Retinal pigment epithelial cell (primary cell): ENCODE measurements at regions not wholly inside any gene's neighbourhood (a gene's known extent, or its start where the extent isn't known, plus 50 kb on each side); places are given as distances from the start of the nearest gene placed in this dataset.
A peak's percentile ranks its signal among the peaks of the same experiment; 100 is the strongest.

ENCODE experiments used
- DNase-seq: peaks from one replicate; pipeline ENCODE4 v3.0.0-alpha.2; 2010; ENCODE audit warnings: low read depth
- H3K4me3 ChIP-seq: 2 replicates; pipeline ENCODE4 v1.5.1; 2011; ENCODE audit warnings: mild to moderate bottlenecking, low read length, control low read depth, moderate library complexity
- TF ChIP-seq, protein P1 (sequence below): conservative IDR thresholded peaks from 2 replicates; pipeline ENCODE4 v1.5.1; 2011; ENCODE audit warnings: low read depth, low read length, control low read depth, inconsistent platforms

DNA sequence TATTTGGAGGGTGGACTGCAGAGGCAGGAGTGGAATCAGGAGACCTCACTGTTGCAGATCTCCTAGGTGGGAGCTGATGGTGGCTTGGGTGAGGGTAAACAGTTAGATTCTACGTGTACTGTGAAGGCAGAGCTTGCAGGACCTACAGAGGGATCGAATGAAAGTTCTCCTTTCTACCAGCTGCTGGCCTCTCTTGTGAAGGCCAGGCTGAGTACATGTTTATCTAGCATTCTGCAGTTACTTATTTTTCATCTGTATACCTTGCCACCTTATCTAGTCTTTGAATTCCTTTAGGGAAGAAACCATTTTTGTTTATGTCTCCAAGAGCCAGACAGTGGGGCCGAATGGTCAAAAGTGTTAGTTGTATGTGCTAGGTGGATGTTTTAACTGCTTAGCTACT, 57.6 kb downstream of the PTTG1 start:
- TF ChIP-seq, protein P1, sequence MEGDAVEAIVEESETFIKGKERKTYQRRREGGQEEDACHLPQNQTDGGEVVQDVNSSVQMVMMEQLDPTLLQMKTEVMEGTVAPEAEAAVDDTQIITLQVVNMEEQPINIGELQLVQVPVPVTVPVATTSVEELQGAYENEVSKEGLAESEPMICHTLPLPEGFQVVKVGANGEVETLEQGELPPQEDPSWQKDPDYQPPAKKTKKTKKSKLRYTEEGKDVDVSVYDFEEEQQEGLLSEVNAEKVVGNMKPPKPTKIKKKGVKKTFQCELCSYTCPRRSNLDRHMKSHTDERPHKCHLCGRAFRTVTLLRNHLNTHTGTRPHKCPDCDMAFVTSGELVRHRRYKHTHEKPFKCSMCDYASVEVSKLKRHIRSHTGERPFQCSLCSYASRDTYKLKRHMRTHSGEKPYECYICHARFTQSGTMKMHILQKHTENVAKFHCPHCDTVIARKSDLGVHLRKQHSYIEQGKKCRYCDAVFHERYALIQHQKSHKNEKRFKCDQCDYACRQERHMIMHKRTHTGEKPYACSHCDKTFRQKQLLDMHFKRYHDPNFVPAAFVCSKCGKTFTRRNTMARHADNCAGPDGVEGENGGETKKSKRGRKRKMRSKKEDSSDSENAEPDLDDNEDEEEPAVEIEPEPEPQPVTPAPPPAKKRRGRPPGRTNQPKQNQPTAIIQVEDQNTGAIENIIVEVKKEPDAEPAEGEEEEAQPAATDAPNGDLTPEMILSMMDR: no peak
- DNase-seq: no peak
- no peak overlapping the region for H3K4me3 ChIP-seq

DNA sequence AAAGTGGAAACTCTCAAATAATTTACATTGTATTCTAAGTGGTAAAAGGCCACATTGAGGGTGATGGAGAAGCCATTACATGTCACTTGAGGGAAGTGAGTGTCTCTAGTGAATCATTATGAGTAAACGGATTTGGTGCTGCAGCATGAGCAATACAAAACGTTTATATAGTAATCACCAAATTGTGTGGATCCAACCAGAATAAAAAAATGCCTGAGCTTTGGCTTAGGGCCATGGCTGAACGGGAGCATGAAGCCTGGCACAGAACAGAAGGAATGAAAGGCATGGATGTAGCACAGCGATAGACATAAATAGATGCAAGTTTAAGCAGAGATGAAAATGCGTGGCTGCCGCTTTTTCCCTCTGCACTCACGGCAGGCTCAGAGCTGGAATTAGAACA, 58.3 kb downstream of the PTTG1 start:
- TF ChIP-seq, protein P1: no peak
- H3K4me3 ChIP-seq: no peak overlapping the region
- peak; percentile 23 for DNase-seq

DNA sequence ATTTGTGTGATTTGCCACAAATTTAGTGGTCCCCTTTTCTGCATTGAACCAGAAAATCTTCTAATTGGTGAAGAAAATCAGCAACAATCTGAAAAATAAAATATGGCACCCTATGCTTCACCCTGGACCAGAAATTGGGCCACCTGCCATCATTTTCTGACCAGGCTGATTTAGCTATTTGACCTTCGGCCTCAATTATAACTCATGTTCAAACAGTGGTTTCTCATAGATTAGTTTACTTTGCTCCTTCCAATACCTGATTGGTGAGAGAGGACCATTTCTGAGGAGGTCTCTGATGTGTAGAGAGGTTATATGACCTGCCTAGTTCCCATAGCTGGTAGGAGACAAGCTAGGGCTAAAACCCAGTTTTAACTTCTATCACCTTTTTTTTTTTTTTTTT, 59.0 kb downstream of the PTTG1 start:
- TF ChIP-seq, protein P1: no peak
- H3K4me3 ChIP-seq: no peak overlapping the region
- no peak for DNase-seq

DNA sequence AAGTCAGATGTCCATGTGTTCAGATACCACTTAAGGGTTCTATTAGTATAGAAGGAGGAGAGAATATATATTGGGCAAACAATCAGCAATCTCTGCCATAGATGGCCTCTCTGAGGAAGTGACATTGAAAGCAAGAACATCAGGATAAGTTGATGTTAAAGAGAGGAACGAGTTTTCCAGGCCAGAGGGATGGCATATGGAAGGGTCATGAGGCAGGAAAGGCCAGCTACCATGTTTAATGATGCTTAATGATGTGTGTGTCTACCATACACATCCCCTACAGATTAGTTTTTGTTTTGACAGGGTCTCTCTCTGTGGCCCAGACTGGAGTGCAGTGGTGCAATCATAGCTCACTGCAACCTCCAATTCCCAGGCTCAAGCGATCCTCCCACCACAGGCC, 63.0 kb downstream of the PTTG1 start:
- no peak overlapping the region for H3K4me3 ChIP-seq
- DNase-seq: no peak
- TF ChIP-seq, protein P1: no peak

GRCh38 chr5:160485364-160485969, 63.8 kb downstream of the PTTG1 start:
- TF ChIP-seq, protein P1: no peak
- no peak overlapping the region for H3K4me3 ChIP-seq
- no peak for DNase-seq

DNA sequence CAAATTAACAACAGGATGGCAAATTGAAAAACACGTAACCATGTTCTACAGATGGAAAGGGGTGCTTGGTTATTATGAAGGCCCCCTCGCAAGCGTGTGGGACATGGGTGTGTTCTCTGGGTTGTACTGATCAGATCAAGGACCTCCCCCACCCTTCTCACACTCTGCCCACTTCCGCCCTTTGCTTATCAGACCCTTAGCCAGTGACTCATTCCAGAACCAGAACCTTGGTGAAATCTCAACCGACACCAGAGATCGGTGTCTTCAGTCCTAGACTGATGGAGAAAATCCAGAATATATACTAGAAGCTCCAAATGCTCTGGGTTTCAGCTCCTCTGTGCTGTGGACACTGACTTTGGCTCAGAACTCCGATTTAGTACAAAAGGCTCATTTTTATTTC, 64.9 kb downstream of the PTTG1 start:
- no peak for DNase-seq
- H3K4me3 ChIP-seq: no peak overlapping the region
- TF ChIP-seq, protein P1: no peak
